Skeletal muscle tissue (tissue), 3 donors: ENCODE measurements at regions not wholly inside any gene's neighbourhood (a gene's known extent, or its start where the extent isn't known, plus 50 kb on each side); places are given as distances from the start of the nearest gene placed in this dataset.

ENCODE experiments used
- H3K27ac ChIP-seq: one replicate; pipeline ENCODE4 v1.7.0; 2013; ENCODE audit warnings: mild to moderate bottlenecking, low read depth, low read length, inconsistent platforms
- H3K27me3 ChIP-seq, 3 donors: one replicate each; pipeline ENCODE4 v1.7.0; 2013; ENCODE audit warnings: low read length in 3 of 3; ENCODE audit not compliant: control insufficient read depth in 3 of 3, insufficient read depth in 3 of 3
- H3K36me3 ChIP-seq, 3 donors: one replicate each; pipeline ENCODE4 v1.7.0; 2013; ENCODE audit warnings: low read length in 3 of 3; ENCODE audit not compliant: control insufficient read depth in 3 of 3, insufficient read depth in 3 of 3
- H3K4me1 ChIP-seq, 3 donors: one replicate each; pipeline ENCODE4 v1.7.0; 2013; ENCODE audit warnings: low read length in 3 of 3, mild to moderate bottlenecking in 3 of 3; ENCODE audit not compliant: control insufficient read depth in 3 of 3, insufficient read depth in 3 of 3
- H3K4me3 ChIP-seq, 3 donors: one replicate each; pipeline ENCODE4 v1.7.0; 2013; ENCODE audit warnings: low read length in 3 of 3
- H3K9ac ChIP-seq, 3 donors: one replicate each; pipeline ENCODE4 v1.7.0; 2013; ENCODE audit warnings: low read length in 3 of 3, mild to moderate bottlenecking in 3 of 3, moderate library complexity in 2 of 3, low read depth in 1 of 3
- H3K9me3 ChIP-seq, 3 donors: one replicate each; pipeline ENCODE4 v1.7.0; 2013; ENCODE audit warnings: low read length in 3 of 3; ENCODE audit not compliant: control insufficient read depth in 3 of 3
- donor health status: Osteomylitis.

GRCh38 chr14:40850191-40850590 is 756.5 kb upstream of the LRFN5 start:
- no peak overlapping the region for H3K27ac ChIP-seq

DNA sequence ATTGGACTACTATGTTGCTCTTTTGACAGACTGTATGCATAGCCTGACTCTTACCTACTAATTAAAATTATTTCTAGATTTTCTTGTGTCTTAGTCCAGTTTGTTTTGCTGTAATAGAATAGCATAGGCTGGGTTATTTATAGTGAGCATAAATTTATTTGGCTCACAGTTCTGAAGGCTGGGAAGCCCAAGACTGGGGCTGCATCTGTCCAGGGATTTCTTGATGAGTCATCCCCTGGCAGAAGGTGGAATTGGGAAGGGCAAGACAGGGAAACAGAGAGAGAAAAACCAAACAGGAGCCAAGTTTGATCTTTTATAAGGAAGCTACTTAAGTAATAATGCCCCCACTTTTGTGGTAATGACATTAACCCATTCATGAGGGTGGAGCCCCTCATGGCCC is 759.2 kb upstream of the LRFN5 start:
- Histone ChIP-seq H3K4me1 (no peaks in the 10 kb centered on the region), H3K36me3 (no peaks in the 10 kb centered on the region), H3K9me3 (no peaks in the 10 kb centered on the region), H3K27me3 (no peaks in the 10 kb centered on the region), H3K4me3 (no peak overlapping the region), H3K9ac (no peak overlapping the region), H3K27ac (no peak overlapping the region)

More at GRCh38 chr14:40850191-40850590, 756.5 kb upstream of the LRFN5 start:
- no peak overlapping the region for H3K4me3 ChIP-seq
- no peaks in the 10 kb centered on the region for H3K9me3 ChIP-seq
- no peaks in the 10 kb centered on the region for H3K36me3 ChIP-seq
- H3K27me3 ChIP-seq = no peaks in the 10 kb centered on the region
- no peaks in the 10 kb centered on the region for H3K4me1 ChIP-seq
- no peak overlapping the region for H3K9ac ChIP-seq

GRCh38 chr14:40842816-40843215 is 763.9 kb upstream of the LRFN5 start:
- Histone ChIP-seq H3K4me1 (no peaks in the 10 kb centered on the region), H3K9me3 (no peaks in the 10 kb centered on the region), H3K9ac (no peak overlapping the region), H3K27me3 (no peaks in the 10 kb centered on the region), H3K27ac (no peak overlapping the region), H3K36me3 (no peaks in the 10 kb centered on the region), H3K4me3 (no peak overlapping the region)

GRCh38 chr14:40841886-40842285 is 764.8 kb upstream of the LRFN5 start:
- Histone ChIP-seq H3K27ac (no peak overlapping the region), H3K9ac (no peak overlapping the region), H3K27me3 (no peaks in the 10 kb centered on the region), H3K4me3 (no peak overlapping the region), H3K9me3 (no peaks in the 10 kb centered on the region), H3K36me3 (no peaks in the 10 kb centered on the region), H3K4me1 (no peaks in the 10 kb centered on the region)

GRCh38 chr14:40838601-40839000 is 768.1 kb upstream of the LRFN5 start:
- Histone ChIP-seq H3K9me3 (peaks cover 0 to 3% (median 3%) of the 10 kb centered on the region in 3 donors), H3K36me3 (no peaks in the 10 kb centered on the region), H3K27ac (no peak overlapping the region), H3K9ac (no peak overlapping the region), H3K4me1 (no peaks in the 10 kb centered on the region), H3K27me3 (no peaks in the 10 kb centered on the region), H3K4me3 (no peak overlapping the region)

- Histone ChIP-seq H3K36me3 (no peaks in the 10 kb centered on the region), H3K9ac (no peak overlapping the region), H3K27me3 (no peaks in the 10 kb centered on the region), H3K9me3 (no peaks in the 10 kb centered on the region), H3K4me3 (no peak overlapping the region), H3K27ac (no peak overlapping the region), H3K4me1 (no peaks in the 10 kb centered on the region)
Observed at GRCh38 chr14:40806471-40806870, 800.2 kb upstream of the LRFN5 start.

GRCh38 chr14:40796168-40796567 is 810.5 kb upstream of the LRFN5 start:
- no peak overlapping the region for H3K4me3 ChIP-seq
- no peaks in the 10 kb centered on the region for H3K36me3 ChIP-seq

GRCh38 chr14:40784860-40785259 is 821.8 kb upstream of the LRFN5 start:
- no peaks in the 10 kb centered on the region for H3K4me1 ChIP-seq
- no peak overlapping the region for H3K9ac ChIP-seq
- no peak overlapping the region for H3K4me3 ChIP-seq
- H3K9me3 ChIP-seq = no peaks in the 10 kb centered on the region
- no peaks in the 10 kb centered on the region for H3K27me3 ChIP-seq
- H3K27ac ChIP-seq = no peak overlapping the region
- H3K36me3 ChIP-seq = no peaks in the 10 kb centered on the region

More at GRCh38 chr14:40796168-40796567, 810.5 kb upstream of the LRFN5 start:
- no peaks in the 10 kb centered on the region for H3K9me3 ChIP-seq
- peaks cover 0 to 2% (median 0%) of the 10 kb centered on the region in 3 donors for H3K27me3 ChIP-seq
- H3K4me1 ChIP-seq = no peaks in the 10 kb centered on the region
- H3K27ac ChIP-seq = no peak overlapping the region
- H3K9ac ChIP-seq = no peak overlapping the region

DNA sequence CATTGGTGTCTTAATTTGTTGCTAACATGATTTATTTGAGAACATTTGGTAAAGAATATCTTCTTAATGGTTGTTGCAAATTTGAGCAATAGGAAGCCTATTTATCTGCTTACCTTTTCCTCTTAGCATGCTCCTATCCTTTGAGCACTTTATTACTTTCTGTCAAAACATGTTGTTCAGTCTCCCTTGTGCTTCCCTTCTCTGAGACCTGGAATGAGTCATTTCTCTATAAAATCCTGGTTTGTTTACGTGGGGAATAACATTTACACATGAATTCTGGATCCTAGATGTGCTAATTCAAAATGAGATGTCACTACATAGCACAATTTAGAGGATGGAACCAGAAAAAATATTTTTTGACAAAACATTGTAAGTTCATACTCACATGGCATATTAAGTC is 844.0 kb upstream of the LRFN5 start:
- Histone ChIP-seq H3K27me3 (no peaks in the 10 kb centered on the region), H3K9ac (no peak overlapping the region), H3K9me3 (no peaks in the 10 kb centered on the region), H3K27ac (no peak overlapping the region), H3K4me3 (no peak overlapping the region), H3K36me3 (no peaks in the 10 kb centered on the region), H3K4me1 (no peaks in the 10 kb centered on the region)

DNA sequence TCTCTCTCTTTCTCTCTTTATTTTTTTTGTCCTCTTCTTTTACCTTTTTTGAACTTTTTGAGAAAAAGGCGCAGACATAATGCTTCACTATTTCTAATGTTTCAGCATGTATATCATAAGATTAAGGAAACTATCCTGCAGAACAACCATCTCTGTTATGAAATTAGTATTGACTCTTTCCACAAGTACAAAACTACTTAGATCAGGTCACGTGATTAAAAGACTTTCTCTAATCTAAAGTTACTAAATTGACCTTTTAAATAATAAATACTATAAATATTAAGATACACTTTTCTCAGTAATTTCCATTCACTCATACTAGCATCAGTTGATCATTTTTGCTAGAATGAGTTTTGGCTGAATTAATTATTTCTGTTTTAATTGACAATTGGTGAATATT is 844.5 kb upstream of the LRFN5 start:
- Histone ChIP-seq H3K27ac (no peak overlapping the region), H3K36me3 (no peaks in the 10 kb centered on the region), H3K27me3 (no peaks in the 10 kb centered on the region), H3K4me1 (no peaks in the 10 kb centered on the region), H3K9ac (no peak overlapping the region), H3K4me3 (no peak overlapping the region), H3K9me3 (no peaks in the 10 kb centered on the region)

GRCh38 chr14:40760704-40761103 is 846.0 kb upstream of the LRFN5 start:
- no peaks in the 10 kb centered on the region for H3K9me3 ChIP-seq
- H3K27ac ChIP-seq = no peak overlapping the region
- H3K36me3 ChIP-seq = no peaks in the 10 kb centered on the region
- no peak overlapping the region for H3K9ac ChIP-seq
- no peaks in the 10 kb centered on the region for H3K27me3 ChIP-seq
- H3K4me3 ChIP-seq = no peak overlapping the region
- no peaks in the 10 kb centered on the region for H3K4me1 ChIP-seq
